HG03196 (cell line): ENCODE measurements at regions not wholly inside any gene's neighbourhood (a gene's known extent, or its start where the extent isn't known, plus 50 kb on each side); places are given as distances from the start of the nearest gene placed in this dataset.

Source experiments
- ATAC-seq: cut with Tn5 transposase; IDR thresholded peaks from one replicate; pipeline ENCODE4 v1.9.1; 2021; ENCODE audit not compliant: unreplicated experiment

- no peak for ATAC-seq
Measured at GRCh38 chrX:131764216-131764615, 220.3 kb downstream of the OR13H1 start.

- ATAC-seq, result no peak
Measured at GRCh38 chrX:131778269-131779218, 234.7 kb downstream of the OR13H1 start.

- no peak for ATAC-seq
Measured at GRCh38 chrX:131779306-131779705, 235.4 kb downstream of the OR13H1 start.

- no peak for ATAC-seq
Measured at GRCh38 chrX:131779741-131780140, 235.9 kb downstream of the OR13H1 start.

GRCh38 chrX:131782646-131783045, 238.8 kb downstream of the OR13H1 start:
- ATAC-seq, result no peak

GRCh38 chrX:131783555-131784308, 239.4 kb upstream of the STK26 start:
- ATAC-seq, result no peak

GRCh38 chrX:131789664-131790063, 233.4 kb upstream of the STK26 start:
- no peak for ATAC-seq

- no peak for ATAC-seq
Measured at GRCh38 chrX:131791608-131792355, 231.3 kb upstream of the STK26 start.

GRCh38 chrX:131792356-131792749, 230.7 kb upstream of the STK26 start:
- no peak for ATAC-seq

- no peak for ATAC-seq
Measured at GRCh38 chrX:131792789-131793462, 230.2 kb upstream of the STK26 start.

- ATAC-seq, result no peak
Measured at GRCh38 chrX:131795442-131796229, 227.5 kb upstream of the STK26 start.

GRCh38 chrX:131801066-131801465, 222.0 kb upstream of the STK26 start:
- no peak for ATAC-seq

- ATAC-seq, result no peak
Measured at GRCh38 chrX:131801911-131802310, 221.2 kb upstream of the STK26 start.

GRCh38 chrX:131802836-131803626, 220.1 kb upstream of the STK26 start:
- ATAC-seq, result no peak

- peak; percentile 92 for ATAC-seq
Measured at GRCh38 chrX:131812847-131813825, 210.0 kb upstream of the STK26 start.

- peak; percentile 61 for ATAC-seq
Measured at GRCh38 chrX:131816551-131817136, 206.5 kb upstream of the STK26 start.

- no peak for ATAC-seq
Measured at GRCh38 chrX:131818297-131818936, 204.7 kb upstream of the STK26 start.
